Thoracic aorta (tissue), 2 donors: ENCODE measurements at regions not wholly inside any gene's neighbourhood (a gene's known extent, or its start where the extent isn't known, plus 50 kb on each side); places are given as distances from the start of the nearest gene placed in this dataset.

ENCODE experiments used
- ATAC-seq: fragments of 150-250 bp; one replicate; pipeline ENCODE4 v1.8.0; 2017; ENCODE audit warnings: low read depth; ENCODE audit not compliant: insufficient number of reproducible peaks, low FRiP score
- DNase-seq: peaks from one replicate; pipeline ENCODE4 v3.0.0-alpha.2; 2020; ENCODE audit warnings: low spot score
- H3K27ac ChIP-seq, 2 donors: fragments of 200-600 bp; sonication (generic); 1 replicate in 1 of 2; 2 replicates in 1 of 2; pipeline ENCODE4 v1.5.1; 2016; ENCODE audit warnings: mild to moderate bottlenecking in 2 of 2, moderate library complexity in 2 of 2
- H3K27me3 ChIP-seq: fragments of 200-600 bp; sonication (generic); replicated peaks from 2 replicates; pipeline ENCODE4 v1.6.0; 2016; ENCODE audit warnings: mild to moderate bottlenecking; ENCODE audit not compliant: insufficient read depth
- H3K36me3 ChIP-seq: fragments of 200-600 bp; sonication (generic); one replicate; pipeline ENCODE4 v1.5.1; 2016
- H3K4me1 ChIP-seq, 2 donors: fragments of 200-600 bp; sonication (generic); 1 replicate in 1 of 2; 2 replicates in 1 of 2; pipeline versions ENCODE4 v1.5.1 to v1.6.0; 2016; ENCODE audit warnings: low read depth in 2 of 2, mild to moderate bottlenecking in 1 of 2; ENCODE audit not compliant: control insufficient read depth in 1 of 2
- H3K4me3 ChIP-seq: fragments of 200-600 bp; sonication (generic); 2 replicates; pipeline ENCODE4 v1.5.1; 2016; ENCODE audit warnings: mild to moderate bottlenecking
- H3K9me3 ChIP-seq: fragments of 200-600 bp; sonication (generic); 2 replicates; pipeline ENCODE4 v1.5.1; 2016
- TF ChIP-seq, protein P1 (sequence below): fragments of 200-600 bp; sonication (generic); IDR thresholded peaks from one replicate; pipeline ENCODE4 v1.5.1; 2019; ENCODE audit warnings: antibody characterized with exemption

DNA sequence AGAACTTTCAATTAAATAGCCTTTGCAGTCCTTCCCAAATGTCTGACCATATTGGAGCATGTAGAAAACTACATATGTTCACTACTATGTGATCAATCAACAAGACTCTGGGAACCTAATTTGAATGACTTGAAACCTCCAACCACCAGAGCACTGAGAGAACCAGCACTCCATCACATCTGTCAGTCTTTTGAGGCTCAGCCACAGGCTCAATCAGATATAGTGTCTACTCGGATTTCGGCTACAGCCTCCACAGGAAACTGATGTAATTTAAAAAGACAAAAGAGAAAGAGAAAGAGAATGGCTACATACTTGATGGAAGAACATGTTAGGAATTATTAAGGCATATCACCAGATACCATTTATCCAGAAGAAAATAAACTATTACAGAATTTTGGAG, 859.0 kb downstream of the FAM181B start:
- Histone ChIP-seq H3K4me3 (no peak overlapping the region), H3K36me3 (no peaks in the 10 kb centered on the region), H3K27me3 (no peaks in the 10 kb centered on the region), H3K27ac (no peak overlapping the region), H3K4me1 (no peaks in the 10 kb centered on the region), H3K9me3 (no peaks in the 10 kb centered on the region)
- DNase-seq (no peak), ATAC-seq (no peak)
- TF ChIP-seq, protein P1, sequence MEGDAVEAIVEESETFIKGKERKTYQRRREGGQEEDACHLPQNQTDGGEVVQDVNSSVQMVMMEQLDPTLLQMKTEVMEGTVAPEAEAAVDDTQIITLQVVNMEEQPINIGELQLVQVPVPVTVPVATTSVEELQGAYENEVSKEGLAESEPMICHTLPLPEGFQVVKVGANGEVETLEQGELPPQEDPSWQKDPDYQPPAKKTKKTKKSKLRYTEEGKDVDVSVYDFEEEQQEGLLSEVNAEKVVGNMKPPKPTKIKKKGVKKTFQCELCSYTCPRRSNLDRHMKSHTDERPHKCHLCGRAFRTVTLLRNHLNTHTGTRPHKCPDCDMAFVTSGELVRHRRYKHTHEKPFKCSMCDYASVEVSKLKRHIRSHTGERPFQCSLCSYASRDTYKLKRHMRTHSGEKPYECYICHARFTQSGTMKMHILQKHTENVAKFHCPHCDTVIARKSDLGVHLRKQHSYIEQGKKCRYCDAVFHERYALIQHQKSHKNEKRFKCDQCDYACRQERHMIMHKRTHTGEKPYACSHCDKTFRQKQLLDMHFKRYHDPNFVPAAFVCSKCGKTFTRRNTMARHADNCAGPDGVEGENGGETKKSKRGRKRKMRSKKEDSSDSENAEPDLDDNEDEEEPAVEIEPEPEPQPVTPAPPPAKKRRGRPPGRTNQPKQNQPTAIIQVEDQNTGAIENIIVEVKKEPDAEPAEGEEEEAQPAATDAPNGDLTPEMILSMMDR, result no peak

DNA sequence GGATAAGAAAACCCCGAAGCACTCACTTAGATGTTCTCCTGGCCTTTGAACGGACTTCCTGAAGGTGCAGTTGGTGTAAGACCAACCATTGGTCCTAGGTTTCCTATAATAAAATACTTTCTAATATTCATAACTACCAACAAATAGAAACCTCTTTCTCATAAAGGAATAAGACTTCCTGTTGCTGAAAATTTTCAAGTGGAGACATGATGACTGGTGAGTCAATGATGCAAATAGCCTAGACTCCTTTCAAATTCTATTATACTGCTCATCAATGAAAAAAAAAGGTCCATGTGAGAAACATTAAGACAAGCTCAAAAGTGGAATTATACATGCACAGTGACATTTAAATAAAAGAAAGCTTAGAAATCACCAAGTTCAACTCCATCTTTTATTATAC, 862.8 kb downstream of the FAM181B start:
- ATAC-seq (no peak), DNase-seq (no peak)
- Histone ChIP-seq H3K27ac (no peak overlapping the region), H3K9me3 (no peaks in the 10 kb centered on the region), H3K4me3 (no peak overlapping the region), H3K4me1 (no peaks in the 10 kb centered on the region), H3K27me3 (no peaks in the 10 kb centered on the region), H3K36me3 (no peaks in the 10 kb centered on the region)
- TF ChIP-seq, protein P1, result no peak

DNA sequence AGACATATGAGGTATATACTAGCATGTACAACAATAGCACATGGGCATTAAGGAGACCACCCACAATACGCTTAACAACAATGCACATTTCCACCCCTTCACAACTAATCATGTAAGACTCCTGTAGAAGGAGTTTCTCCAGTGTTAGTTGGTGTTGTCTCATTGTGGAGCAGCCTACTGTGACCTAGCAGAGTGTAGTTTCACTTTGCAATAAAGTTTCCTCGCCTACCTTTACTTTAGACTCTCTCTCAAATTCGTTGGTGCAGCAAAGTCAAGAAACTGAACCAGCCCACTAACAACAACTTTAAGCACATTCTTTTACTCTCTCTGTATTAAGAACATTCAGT, 863.6 kb downstream of the FAM181B start:
- H3K36me3 ChIP-seq, result no peaks in the 10 kb centered on the region
- TF ChIP-seq, protein P1, result no peak
- H3K4me3 ChIP-seq, result no peak overlapping the region
- ATAC-seq (no peak), DNase-seq (no peak)
- no peaks in the 10 kb centered on the region for H3K4me1 ChIP-seq
- no peaks in the 10 kb centered on the region for H3K27me3 ChIP-seq
- H3K27ac ChIP-seq, result no peak overlapping the region
- H3K9me3 ChIP-seq, result no peaks in the 10 kb centered on the region

DNA sequence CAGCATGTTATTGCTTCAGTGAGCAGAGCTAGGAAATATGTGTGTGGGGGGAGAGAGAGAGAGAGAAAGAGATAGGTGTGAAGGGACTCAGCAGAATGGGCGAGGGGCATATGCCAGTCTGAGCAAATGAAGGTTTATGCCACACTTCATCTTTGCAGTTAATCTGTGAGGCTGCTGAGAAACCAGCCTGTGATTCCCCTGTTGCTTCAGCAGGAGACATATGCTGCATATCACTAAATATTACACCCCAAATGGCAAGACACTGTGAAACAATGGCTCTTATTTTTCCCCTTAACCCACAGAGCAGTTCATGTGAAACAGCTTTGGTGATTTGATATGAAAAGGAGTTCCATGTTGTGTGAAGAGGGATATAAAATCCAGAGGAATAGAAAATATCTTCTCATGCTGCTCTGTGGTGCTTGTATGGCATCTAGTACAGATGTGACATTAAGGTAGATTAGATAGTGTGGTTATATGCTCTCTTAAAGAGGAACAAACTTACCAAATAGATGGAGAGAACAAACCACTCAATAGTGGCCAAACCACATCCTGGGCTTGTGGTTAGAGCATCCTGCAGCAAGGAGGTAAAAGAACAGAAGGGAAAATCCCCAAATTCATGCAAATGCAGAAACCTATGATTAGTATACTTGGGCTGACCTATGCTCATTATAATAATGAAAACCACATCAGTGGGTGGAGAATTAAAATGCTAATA, 864.2 kb downstream of the FAM181B start:
- DNase-seq (no peak), ATAC-seq (no peak)
- H3K4me3 ChIP-seq, result no peak overlapping the region
- H3K9me3 ChIP-seq, result no peaks in the 10 kb centered on the region
- no peak overlapping the region for H3K27ac ChIP-seq
- no peaks in the 10 kb centered on the region for H3K36me3 ChIP-seq
- TF ChIP-seq, protein P1, result no peak
- H3K27me3 ChIP-seq, result no peaks in the 10 kb centered on the region
- H3K4me1 ChIP-seq, result no peaks in the 10 kb centered on the region

DNA sequence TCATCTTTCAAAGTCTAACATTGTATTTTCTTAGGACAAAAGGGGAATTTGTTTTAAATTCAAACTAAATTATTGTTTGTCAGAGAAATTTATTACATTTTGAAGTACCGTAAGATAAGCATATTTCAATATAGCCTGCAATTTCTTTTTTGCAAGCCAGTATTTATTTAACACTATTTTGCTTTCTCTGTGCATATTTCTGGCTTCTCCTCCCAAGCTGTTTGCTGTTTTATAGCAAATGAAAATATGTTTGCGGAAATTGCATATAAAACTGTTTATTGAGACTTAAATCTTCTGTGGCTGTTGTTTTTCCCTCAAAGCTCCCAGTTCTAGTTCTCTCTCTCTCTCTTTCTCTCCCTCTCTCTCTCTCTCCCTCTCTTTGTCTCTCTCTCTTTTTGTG, 866.8 kb downstream of the FAM181B start:
- ATAC-seq (no peak), DNase-seq (no peak)
- H3K4me3 ChIP-seq, result no peak overlapping the region
- H3K36me3 ChIP-seq, result no peaks in the 10 kb centered on the region
- no peaks in the 10 kb centered on the region for H3K27me3 ChIP-seq
- TF ChIP-seq, protein P1, result no peak
- no peaks in the 10 kb centered on the region for H3K4me1 ChIP-seq
- H3K9me3 ChIP-seq, result no peaks in the 10 kb centered on the region
- H3K27ac ChIP-seq, result no peak overlapping the region
